HL-60 (cell line): ENCODE measurements at regions not wholly inside any gene's neighbourhood (a gene's known extent, or its start where the extent isn't known, plus 50 kb on each side); places are given as distances from the start of the nearest gene placed in this dataset.

Source experiments
- DNase-seq, 2 experiments: peaks; one replicate each; pipeline ENCODE4 v3.0.0-alpha.2; 2010 to 2020; ENCODE audit warnings: low read depth in 1 of 2, low spot score in 1 of 2
- H3K27ac ChIP-seq: fragments of 250-450 bp; sonication (Bioruptor Pico); replicated peaks from 2 replicates; pipeline ENCODE4 v1.5.1; 2020; ENCODE audit warnings: mild to moderate bottlenecking, moderate library complexity
- H3K27me3 ChIP-seq: fragments of 250-450 bp; sonication (Bioruptor Pico); 2 replicates; pipeline ENCODE4 v1.5.1; 2021; ENCODE audit warnings: mild to moderate bottlenecking, moderate library complexity; ENCODE audit not compliant: insufficient read depth, poor library complexity, severe bottlenecking
- H3K4me3 ChIP-seq: replicated peaks from 2 replicates; pipeline ENCODE4 v1.5.1; 2011; ENCODE audit warnings: mild to moderate bottlenecking, control low read depth, low read length; ENCODE audit not compliant: insufficient read depth
- CTCF ChIP-seq: IDR thresholded peaks from one replicate; pipeline ENCODE4 v1.5.1; 2011; ENCODE audit warnings: low read length, control low read depth, inconsistent platforms; ENCODE audit not compliant: insufficient read depth
- GABPA ChIP-seq: IDR thresholded peaks from 2 replicates; pipeline ENCODE4 v1.6.1; 2012; ENCODE audit warnings: low read depth
- POLR2AphosphoS5 ChIP-seq: IDR thresholded peaks from 2 replicates; pipeline ENCODE4 v1.6.1; 2012; ENCODE audit warnings: low read depth
- REST ChIP-seq: IDR thresholded peaks from 2 replicates; pipeline ENCODE4 v1.6.1; 2012; ENCODE audit warnings: low read depth; ENCODE audit not compliant: insufficient replicate concordance
- SPI1 ChIP-seq: IDR thresholded peaks from 2 replicates; pipeline ENCODE4 v1.6.1; 2012; ENCODE audit warnings: low read depth, mild to moderate bottlenecking, borderline replicate concordance

- no peak overlapping the region for H3K27ac ChIP-seq
- DNase-seq, result no peak
- TF ChIP-seq CTCF, result no peak
- no peak for TF ChIP-seq REST
- TF ChIP-seq POLR2AphosphoS5, result no peak
- TF ChIP-seq SPI1, result no peak
- no peak for TF ChIP-seq GABPA
- no peaks in the 10 kb centered on the region for H3K27me3 ChIP-seq
- H3K4me3 ChIP-seq, result no peak overlapping the region
Measured at GRCh38 chr1:83807821-83808220, 191.1 kb downstream of the TTLL7 start.

- no peak for DNase-seq
- Histone ChIP-seq H3K27ac (no peak overlapping the region), H3K27me3 (no peaks in the 10 kb centered on the region), H3K4me3 (no peak overlapping the region)
- TF ChIP-seq POLR2AphosphoS5, result no peak
- no peak for TF ChIP-seq CTCF
Measured at GRCh38 chr1:83807231-83807630, 191.7 kb downstream of the TTLL7 start.

- no peak for DNase-seq
- Histone ChIP-seq H3K27me3 (no peaks in the 10 kb centered on the region), H3K4me3 (no peak overlapping the region), H3K27ac (no peak overlapping the region)
- TF ChIP-seq CTCF (no peak), REST (no peak), POLR2AphosphoS5 (no peak), GABPA (no peak), SPI1 (no peak)
Measured at GRCh38 chr1:83805921-83806320, 193.0 kb downstream of the TTLL7 start.

- no peak overlapping the region for H3K4me3 ChIP-seq
- no peak for DNase-seq
- H3K27ac ChIP-seq, result no peak overlapping the region
- TF ChIP-seq POLR2AphosphoS5 (no peak), CTCF (no peak), REST (no peak), GABPA (no peak), SPI1 (no peak)
- H3K27me3 ChIP-seq, result no peaks in the 10 kb centered on the region
Measured at GRCh38 chr1:83802460-83803152, 196.3 kb downstream of the TTLL7 start.
